T-helper 1 cell (primary cell): ENCODE measurements at regions not wholly inside any gene's neighbourhood (a gene's known extent, or its start where the extent isn't known, plus 50 kb on each side); places are given as distances from the start of the nearest gene placed in this dataset.
"Not testable (repeated sequence)": the region's sequence is repeated elsewhere in the genome, so short reads cannot be mapped to it uniquely, and the experiment has no call there.

ENCODE experiments used
- DNase-seq, 5 donors: peaks; one replicate each; pipeline ENCODE4 v3.0.0-alpha.2; 2012 to 2020

DNA sequence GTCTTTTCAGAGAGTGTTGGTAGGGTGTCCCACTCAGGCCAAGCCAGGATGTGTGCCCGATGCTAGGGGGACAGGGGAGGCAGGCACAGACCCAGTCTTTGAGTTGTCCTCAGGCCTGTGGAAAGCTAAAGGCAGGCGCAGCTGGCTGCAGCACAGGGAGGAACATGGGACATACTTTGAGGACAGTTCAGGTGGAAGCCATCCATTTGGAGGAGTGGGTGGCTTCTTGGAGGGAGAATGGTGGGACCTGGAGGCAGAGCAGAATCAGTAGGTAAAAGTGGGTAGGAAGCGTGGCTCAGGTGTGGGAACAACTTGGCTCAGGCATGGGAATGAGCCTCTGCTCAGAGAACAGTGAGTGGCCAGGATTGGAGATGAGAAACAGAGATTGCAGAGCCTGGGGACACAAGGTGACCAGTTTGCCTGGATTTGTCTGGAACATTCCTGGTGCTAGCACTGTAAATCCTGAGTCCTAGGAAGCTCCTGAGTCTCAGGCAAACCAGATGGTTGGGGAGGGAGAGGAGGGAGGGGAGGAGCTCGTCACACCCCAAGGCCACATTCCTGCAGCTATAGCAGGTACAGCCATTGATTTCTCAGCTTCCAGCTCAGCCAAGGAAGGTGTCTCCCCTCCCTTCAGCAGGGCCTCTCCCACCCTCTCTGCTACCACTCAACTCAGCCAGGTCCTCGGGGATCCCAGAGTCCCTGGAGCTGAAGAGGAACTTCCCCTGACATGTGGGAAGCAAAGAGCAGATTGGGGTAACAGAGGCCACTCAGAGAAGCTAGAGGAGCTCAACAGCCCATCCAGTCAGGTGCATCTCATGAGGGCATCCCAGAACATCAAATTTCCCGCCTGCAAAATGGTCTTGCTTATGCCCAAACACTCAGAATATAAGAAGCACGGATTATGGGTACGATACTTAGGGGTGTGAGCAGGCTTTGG is 65.2 kb upstream of the TINAGL1 start:
- DNase-seq, result no peak

DNA sequence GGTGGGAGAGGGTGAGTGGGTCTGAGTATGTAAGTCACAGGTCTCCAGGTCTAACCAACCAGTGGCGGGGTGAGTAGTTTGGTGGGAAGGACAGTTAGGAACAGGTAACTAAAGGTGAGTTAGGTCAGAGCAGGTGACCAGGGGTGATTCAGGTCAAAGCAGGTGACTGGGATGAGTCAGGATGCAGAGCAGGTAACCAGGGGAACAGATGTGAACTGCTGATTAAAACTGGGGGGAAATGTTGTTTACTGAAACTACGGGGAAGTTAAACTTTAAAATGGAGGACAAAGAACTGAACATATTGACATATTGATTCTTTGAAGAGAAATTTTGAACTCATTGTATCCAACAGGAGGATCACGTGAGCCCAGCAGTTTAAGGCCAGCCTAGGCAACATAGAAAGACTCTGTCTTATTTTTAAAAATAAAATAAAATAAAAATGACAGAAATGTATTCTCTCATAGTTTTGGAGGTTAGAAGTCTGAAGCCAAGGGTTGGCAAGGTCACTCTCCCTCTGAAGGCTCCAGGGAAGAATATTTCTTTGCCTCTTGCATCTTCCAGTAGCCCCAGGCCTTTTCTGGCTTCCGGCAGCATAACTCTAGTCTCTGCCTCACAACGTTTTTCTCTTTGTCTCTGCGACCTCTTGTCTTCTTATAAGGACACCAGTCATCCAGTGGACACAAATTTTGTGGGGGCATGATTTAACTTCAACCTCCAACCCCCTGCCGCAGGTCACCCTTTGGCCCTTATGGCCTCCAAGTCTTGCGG is 64.3 kb upstream of the TINAGL1 start:
- no peak for DNase-seq

DNA sequence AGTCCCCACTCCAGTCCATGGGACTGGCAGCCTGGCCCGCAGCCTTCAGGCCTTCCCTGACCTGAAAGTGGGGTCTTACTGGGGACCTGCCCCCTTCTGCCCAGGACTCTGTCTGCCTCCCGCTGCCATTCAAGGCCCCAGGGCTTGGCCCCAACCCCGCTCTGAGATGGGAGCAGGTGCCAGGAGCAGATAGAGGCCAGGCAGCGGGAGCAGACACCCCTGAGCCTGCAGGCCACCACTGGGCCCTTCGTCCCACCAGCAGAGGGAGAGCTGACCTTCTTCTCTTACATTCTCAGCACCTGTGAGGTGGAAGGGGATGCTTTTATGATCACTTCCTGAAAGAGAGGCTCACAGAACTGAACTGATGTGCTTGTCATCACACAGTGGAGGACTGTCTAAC is 62.2 kb upstream of the TINAGL1 start:
- no peak for DNase-seq

- DNase-seq, result no peak
Measured at GRCh38 chr1:31515056-31515775, 61.1 kb upstream of the TINAGL1 start.

GRCh38 chr1:31515936-31516335 is 60.4 kb upstream of the TINAGL1 start:
- no peak for DNase-seq

DNA sequence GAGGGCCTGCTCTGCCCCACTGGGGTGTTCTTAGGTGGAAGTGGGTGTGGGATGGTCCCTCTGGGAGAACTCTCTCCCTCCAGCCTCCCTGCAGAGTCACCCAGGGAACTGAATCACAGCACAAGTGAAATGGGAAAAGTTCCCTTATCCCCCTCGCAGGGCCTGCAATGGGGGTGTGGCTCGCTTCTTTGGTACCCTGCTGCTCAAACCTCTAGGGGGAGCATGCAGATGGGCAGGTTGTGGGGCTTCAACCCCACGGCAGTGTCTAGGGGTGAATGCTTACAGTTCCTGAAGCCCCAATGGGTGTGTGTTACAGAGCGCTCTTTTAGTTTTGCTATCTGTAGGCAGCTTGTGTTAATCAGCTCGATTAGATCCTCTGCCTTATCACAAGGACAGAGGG is 59.0 kb upstream of the TINAGL1 start:
- DNase-seq, result no peak

DNA sequence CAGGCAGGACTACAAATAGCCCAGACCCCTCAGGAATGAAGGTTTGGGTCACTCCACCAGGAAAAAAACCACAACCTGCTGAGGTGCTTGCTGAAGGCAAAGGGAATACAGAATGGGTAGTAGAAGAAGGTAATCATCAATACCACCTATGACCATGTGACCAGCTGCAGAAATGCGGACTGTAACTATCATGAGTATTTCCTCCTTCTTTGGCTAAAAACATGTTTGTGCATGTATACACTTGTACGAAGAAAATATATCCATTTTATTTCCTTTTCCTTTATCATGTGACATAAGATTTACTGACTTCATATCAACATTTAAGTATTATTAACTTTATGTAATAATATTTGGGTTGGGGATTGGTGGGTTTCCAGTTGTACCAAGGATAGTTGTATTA is 58.3 kb upstream of the TINAGL1 start:
- DNase-seq, result not testable (repeated sequence)

- DNase-seq, result no peak
Measured at GRCh38 chr1:31521761-31522555, 54.4 kb upstream of the TINAGL1 start.

DNA sequence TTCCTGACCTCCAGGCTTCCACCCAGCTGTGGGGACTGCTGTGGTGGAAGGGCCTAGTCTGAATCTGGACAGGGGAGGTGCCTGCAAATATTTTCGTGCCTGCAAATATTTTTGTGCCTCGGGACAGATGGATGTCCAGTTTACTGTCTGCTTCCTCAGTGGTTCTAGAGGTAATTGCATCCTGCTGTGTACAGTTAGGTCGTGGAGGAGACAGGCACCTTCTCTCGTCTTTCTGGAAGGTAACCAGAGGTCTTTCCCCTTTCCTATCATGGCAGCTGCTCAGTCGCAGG is 53.8 kb upstream of the TINAGL1 start:
- DNase-seq, result no peak

GRCh38 chr1:31523012-31523411 is 53.3 kb upstream of the TINAGL1 start:
- no peak for DNase-seq

- DNase-seq, result no peak
Measured at GRCh38 chr1:31523769-31524168, 52.5 kb upstream of the TINAGL1 start.

- DNase-seq, result no peak
Measured at GRCh38 chr1:31524186-31524901, 52.0 kb upstream of the TINAGL1 start.
